Gastroesophageal sphincter (tissue), 4 donors: ENCODE measurements at regions not wholly inside any gene's neighbourhood (a gene's known extent, or its start where the extent isn't known, plus 50 kb on each side); places are given as distances from the start of the nearest gene placed in this dataset.

Source experiments
- ATAC-seq: fragments of 150-250 bp; one replicate; pipeline ENCODE4 v1.9.1; 2016; ENCODE audit warnings: mild to moderate bottlenecking, moderate library complexity
- H3K27ac ChIP-seq, 4 donors: fragments of 200-600 bp; sonication (generic) in 3 of 4; 1 replicate in 3 of 4; 2 replicates in 1 of 4; pipeline ENCODE4 v1.5.1; 2016 to 2019
- H3K27me3 ChIP-seq: fragments of 200-600 bp; sonication (generic); one replicate; pipeline ENCODE4 v1.5.1; 2019
- H3K36me3 ChIP-seq, 2 donors: fragments of 200-600 bp; sonication (generic); one replicate each; pipeline ENCODE4 v1.5.1; 2019; ENCODE audit warnings: control low read depth in 1 of 2
- H3K4me1 ChIP-seq, 3 donors: fragments of 200-600 bp; sonication (generic); 1 replicate in 2 of 3; 2 replicates in 1 of 3; pipeline ENCODE4 v1.5.1; 2016 to 2019; ENCODE audit warnings: control low read depth in 2 of 3
- H3K4me3 ChIP-seq, 2 donors: fragments of 200-600 bp; sonication (generic); one replicate each; pipeline ENCODE4 v1.5.1; 2019; ENCODE audit warnings: mild to moderate bottlenecking in 1 of 2, moderate library complexity in 1 of 2
- H3K9me3 ChIP-seq, 3 donors: fragments of 200-600 bp; sonication (generic); one replicate each; pipeline ENCODE4 v1.5.1; 2017 to 2019; ENCODE audit warnings: control low read depth in 2 of 3
- CTCF ChIP-seq, 4 experiments: fragments of 200-600 bp in 2 of 4; fragments of 450-650 bp in 2 of 4; sonication (generic) in 1 of 4; IDR thresholded peaks; one replicate each; pipeline ENCODE4 v1.5.1; 2017 to 2019; ENCODE audit warnings: antibody characterized with exemption in 4 of 4, mild to moderate bottlenecking in 2 of 4, moderate library complexity in 2 of 4
- EP300 ChIP-seq: sonication (generic); formaldehyde crosslinking; IDR thresholded peaks from one replicate; pipeline ENCODE4 v1.6.1; 2017; ENCODE audit warnings: antibody characterized with exemption, mild to moderate bottlenecking
- POLR2A ChIP-seq, 2 donors: fragments of 450-650 bp; IDR thresholded peaks; one replicate each; pipeline ENCODE4 v1.6.1; 2017; ENCODE audit warnings: antibody characterized with exemption in 2 of 2, mild to moderate bottlenecking in 2 of 2, moderate library complexity in 1 of 2
- POLR2AphosphoS5 ChIP-seq: sonication (generic); formaldehyde crosslinking; IDR thresholded peaks from one replicate; pipeline ENCODE4 v1.6.1; 2017; ENCODE audit warnings: antibody characterized with exemption
- WGBS, 2 donors: methylation state at CpG; one replicate each; pipeline ENCODE4 v1.1.5; 2018; ENCODE audit warnings: low coverage in 1 of 2; 5-methylcytosine and 5-hydroxymethylcytosine counted together

DNA sequence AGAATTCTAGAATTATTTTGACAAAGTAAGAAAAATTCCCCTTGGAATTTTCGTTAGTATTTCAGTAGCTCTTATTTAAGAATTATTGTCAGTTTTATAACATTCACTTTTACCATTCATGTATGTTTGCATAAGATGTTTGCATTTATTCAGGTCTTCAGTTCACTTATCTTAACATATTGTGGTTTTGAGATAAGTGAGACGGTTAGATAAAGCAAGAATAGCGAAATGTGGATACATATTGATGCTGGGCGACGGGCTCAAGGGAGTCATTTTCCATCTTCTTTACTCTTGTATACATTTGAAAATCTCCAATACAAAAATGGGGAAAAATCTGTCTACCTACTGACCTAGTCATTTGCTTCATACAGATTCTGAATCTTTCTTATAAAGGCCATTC, 156.7 kb upstream of the HDAC4 start:
- Histone ChIP-seq H3K4me1 (peaks cover 0 to 5% (median 0%) of the 10 kb centered on the region in 3 donors), H3K27ac (no peak overlapping the region), H3K36me3 (no peaks in the 10 kb centered on the region), H3K27me3 (no peaks in the 10 kb centered on the region), H3K4me3 (no peak overlapping the region), H3K9me3 (no peaks in the 10 kb centered on the region)
- 83 to 84% methylated on average over 5 of the region's 5 CpGs for WGBS, 2 donors
- TF ChIP-seq CTCF (IDR thresholded peaks at IDR 0.05): no peak
- TF ChIP-seq POLR2AphosphoS5: no peak
- no peak for TF ChIP-seq POLR2A (IDR thresholded peaks at IDR 0.05)
- TF ChIP-seq EP300: no peak
- ATAC-seq: no peak

GRCh38 chr2:239555571-239555905, 154.7 kb upstream of the HDAC4 start:
- no peaks in the 10 kb centered on the region for H3K27me3 ChIP-seq
- no peak for ATAC-seq
- TF ChIP-seq POLR2AphosphoS5 (no peak), CTCF (IDR thresholded peaks at IDR 0.05) (no peak), POLR2A (IDR thresholded peaks at IDR 0.05) (no peak), EP300 (no peak)
- H3K4me3 ChIP-seq: no peak overlapping the region
- H3K36me3 ChIP-seq: no peaks in the 10 kb centered on the region
- 87 to 91% methylated on average over 6 of the region's 6 CpGs for WGBS, 2 donors
- H3K27ac ChIP-seq: no peak overlapping the region
- no peaks in the 10 kb centered on the region for H3K4me1 ChIP-seq
- H3K9me3 ChIP-seq: no peaks in the 10 kb centered on the region

GRCh38 chr2:239554766-239555570, 154.1 kb upstream of the HDAC4 start:
- no peak for TF ChIP-seq POLR2A (IDR thresholded peaks at IDR 0.05)
- TF ChIP-seq CTCF (IDR thresholded peaks at IDR 0.05): no peak
- TF ChIP-seq POLR2AphosphoS5: no peak
- TF ChIP-seq EP300: no peak
- H3K27ac ChIP-seq: no peak overlapping the region
- 53 to 57% methylated on average over 5 of the region's 8 CpGs for WGBS, 2 donors
- no peak for ATAC-seq
- no peaks in the 10 kb centered on the region for H3K36me3 ChIP-seq
- no peaks in the 10 kb centered on the region for H3K4me1 ChIP-seq
- no peaks in the 10 kb centered on the region for H3K27me3 ChIP-seq
- H3K9me3 ChIP-seq: no peaks in the 10 kb centered on the region
- H3K4me3 ChIP-seq: no peak overlapping the region

GRCh38 chr2:239553376-239554000, 152.7 kb upstream of the HDAC4 start:
- H3K36me3 ChIP-seq: no peaks in the 10 kb centered on the region
- H3K27me3 ChIP-seq: peaks cover 3% of the 10 kb centered on the region
- H3K27ac ChIP-seq: no peak overlapping the region
- no peak overlapping the region for H3K4me3 ChIP-seq
- ATAC-seq: no peak
- H3K9me3 ChIP-seq: no peaks in the 10 kb centered on the region
- H3K4me1 ChIP-seq: no peaks in the 10 kb centered on the region
- 67 to 80% methylated on average over 3 to 4 of the region's 13 CpGs for WGBS, 2 donors
- no peak for TF ChIP-seq POLR2AphosphoS5
- TF ChIP-seq POLR2A (IDR thresholded peaks at IDR 0.05): no peak
- TF ChIP-seq EP300: no peak
- no peak for TF ChIP-seq CTCF (IDR thresholded peaks at IDR 0.05)
